ENCODE measurements at regions not wholly inside any gene's neighbourhood (a gene's known extent, or its start where the extent isn't known, plus 50 kb on each side); places are given as distances from the start of the nearest gene placed in this dataset.

GRCh38 chr2:6287406-6287805 lies 578.3 kb downstream of the CMPK2 start:
- FAIRE-seq, result no peak
- dilution Hi-C loops (cut with MboI; ENCODE audit: extremely low pct_ligation_motif_present, low sequenced_read_pairs), result no loop called here

GRCh38 chr2:6288791-6289190 lies 576.9 kb downstream of the CMPK2 start:
- H3K9me3 ChIP-seq (ENCODE audit: control insufficient read depth, low read depth, low read length), result no peaks in the 10 kb centered on the region
- H3K27me3 ChIP-seq (ENCODE audit: control insufficient read depth, extremely low read depth, insufficient read depth, low read length), result no peaks in the 10 kb centered on the region
- no peak for FAIRE-seq
- TF ChIP-seq EZH2 (IDR thresholded peaks at IDR 0.05; ENCODE audit: low read length) (no peak), CTCF (optimal IDR thresholded peaks at IDR 0.05 in 1 of 3, IDR thresholded peaks at IDR 0.05 in 1 of 3, conservative IDR thresholded peaks at IDR 0.05 in 1 of 3; ENCODE audit: extremely low read depth in 1 of 3, insufficient read depth in 2 of 3, low read length in 3 of 3) (no peak)
- H3K4me2 ChIP-seq (ENCODE audit: control insufficient read depth, extremely low read depth, insufficient read depth, low read depth, low read length), result no peak overlapping the region
- no peaks in the 10 kb centered on the region for H3K4me1 ChIP-seq (ENCODE audit: control insufficient read depth, extremely low read depth, insufficient read depth, low read length)
- H3K27ac ChIP-seq (ENCODE audit: control insufficient read depth, insufficient read depth, low read length), result no peak overlapping the region
- H3K79me2 ChIP-seq (ENCODE audit: control insufficient read depth, insufficient read depth, low read length), result no peaks in the 10 kb centered on the region
- no peak overlapping the region for H3K9ac ChIP-seq (ENCODE audit: control insufficient read depth, extremely low read depth, insufficient read depth, low read length)
- H3K9me1 ChIP-seq (ENCODE audit: control insufficient read depth, extremely low read depth, insufficient read depth, low read length), result no peaks in the 10 kb centered on the region
- no peak overlapping the region for H2AFZ ChIP-seq (ENCODE audit: control insufficient read depth, low read length)
- no peak overlapping the region for H3K4me3 ChIP-seq (ENCODE audit: control insufficient read depth in 2 of 3, extremely low read depth in 1 of 3, insufficient read depth in 2 of 3, low read depth in 1 of 3, low read length in 3 of 3)
- H3K36me3 ChIP-seq (ENCODE audit: control insufficient read depth in 2 of 2, extremely low read depth in 1 of 2, insufficient read depth in 2 of 2, low read length in 2 of 2), result no peaks in the 10 kb centered on the region
- dilution Hi-C loops (cut with MboI; ENCODE audit: extremely low pct_ligation_motif_present, low sequenced_read_pairs), result no loop called here
- no peaks in the 10 kb centered on the region for H4K20me1 ChIP-seq (ENCODE audit: control insufficient read depth, extremely low read depth, insufficient read depth, low read length)
- no peak for DNase-seq (ENCODE audit: low read depth, low spot score)

More at GRCh38 chr2:6287406-6287805, 578.3 kb downstream of the CMPK2 start:
- no peaks in the 10 kb centered on the region for H3K36me3 ChIP-seq (ENCODE audit: control insufficient read depth in 2 of 2, extremely low read depth in 1 of 2, insufficient read depth in 2 of 2, low read length in 2 of 2)
- no peaks in the 10 kb centered on the region for H3K4me1 ChIP-seq (ENCODE audit: control insufficient read depth, extremely low read depth, insufficient read depth, low read length)
- H3K27me3 ChIP-seq (ENCODE audit: control insufficient read depth, extremely low read depth, insufficient read depth, low read length), result no peaks in the 10 kb centered on the region
- H3K27ac ChIP-seq (ENCODE audit: control insufficient read depth, insufficient read depth, low read length), result no peak overlapping the region
- H4K20me1 ChIP-seq (ENCODE audit: control insufficient read depth, extremely low read depth, insufficient read depth, low read length), result no peaks in the 10 kb centered on the region
- TF ChIP-seq CTCF (optimal IDR thresholded peaks at IDR 0.05 in 1 of 3, IDR thresholded peaks at IDR 0.05 in 1 of 3, conservative IDR thresholded peaks at IDR 0.05 in 1 of 3; ENCODE audit: extremely low read depth in 1 of 3, insufficient read depth in 2 of 3, low read length in 3 of 3) (no peak), EZH2 (IDR thresholded peaks at IDR 0.05; ENCODE audit: low read length) (no peak)
- DNase-seq (ENCODE audit: low read depth, low spot score), result no peak
- no peak overlapping the region for H3K9ac ChIP-seq (ENCODE audit: control insufficient read depth, extremely low read depth, insufficient read depth, low read length)
- no peaks in the 10 kb centered on the region for H3K9me1 ChIP-seq (ENCODE audit: control insufficient read depth, extremely low read depth, insufficient read depth, low read length)
- peaks cover 4% of the 10 kb centered on the region for H3K9me3 ChIP-seq (ENCODE audit: control insufficient read depth, low read depth, low read length)
- no peak overlapping the region for H2AFZ ChIP-seq (ENCODE audit: control insufficient read depth, low read length)
- no peaks in the 10 kb centered on the region for H3K79me2 ChIP-seq (ENCODE audit: control insufficient read depth, insufficient read depth, low read length)
- no peak overlapping the region for H3K4me2 ChIP-seq (ENCODE audit: control insufficient read depth, extremely low read depth, insufficient read depth, low read depth, low read length)
- no peak overlapping the region for H3K4me3 ChIP-seq (ENCODE audit: control insufficient read depth in 2 of 3, extremely low read depth in 1 of 3, insufficient read depth in 2 of 3, low read depth in 1 of 3, low read length in 3 of 3)
